PC-3 (cell line): ENCODE measurements at regions not wholly inside any gene's neighbourhood (a gene's known extent, or its start where the extent isn't known, plus 50 kb on each side); places are given as distances from the start of the nearest gene placed in this dataset.

Experiments
- ATAC-seq: fragments of 200-7000 bp; cut with Tn5 transposase; 2 replicates; pipeline ENCODE4 v1.9.1; 2020; ENCODE audit warnings: mild to moderate bottlenecking, moderate library complexity
- BruUV-seq: library from RNA; stranded (reverse); fragments of 400-500 nt; replicated peaks from 2 replicates; lab custom pipeline; 2021; lab: Mats Ljungman, UMichigan
- CTCF ChIA-PET: fragments of 300-600 bp; sonication (Branson Sonifier 250); formaldehyde crosslinking; loops from one replicate; lab custom pipeline; 2022; ENCODE audit warnings: antibody characterized with exemption; lab: Charles Lee
- POLR2A ChIA-PET: fragments of 300-600 bp; sonication (Branson Sonifier 250); formaldehyde crosslinking; loops from one replicate; lab custom pipeline; 2022; ENCODE audit warnings: antibody characterized with exemption; ENCODE audit not compliant: unreplicated experiment; lab: Charles Lee
- DNase-seq: peaks from one replicate; pipeline ENCODE4 v3.0.0-alpha.2; 2015
- H2AFZ ChIP-seq: fragments of 300-600 bp; sonication (generic); 2 replicates; pipeline ENCODE4 v1.6.0; 2016; ENCODE audit warnings: antibody characterized with exemption, low read length
- H3F3A ChIP-seq: fragments of 300-600 bp; sonication (generic); one replicate; pipeline ENCODE4 v1.6.0; 2017; ENCODE audit warnings: antibody characterized with exemption, low read length, control low read depth, mild to moderate bottlenecking; ENCODE audit not compliant: unreplicated experiment
- H3K27ac ChIP-seq: fragments of 300-600 bp; sonication (generic); 2 replicates; pipeline ENCODE4 v1.5.1; 2016; ENCODE audit warnings: mild to moderate bottlenecking, low read length
- H3K27me3 ChIP-seq: fragments of 300-600 bp; sonication (generic); 2 replicates; pipeline ENCODE4 v1.6.1; 2016; ENCODE audit warnings: low read length, mixed read lengths
- H3K36me3 ChIP-seq: fragments of 300-600 bp; sonication (generic); 2 replicates; pipeline ENCODE4 v1.6.1; 2016; ENCODE audit warnings: low read depth, mixed run types, low read length, mixed read lengths
- H3K4me1 ChIP-seq: fragments of 300-600 bp; sonication (generic); 2 replicates; pipeline ENCODE4 v1.5.1; 2016; ENCODE audit warnings: low read length; ENCODE audit not compliant: insufficient read depth
- H3K4me2 ChIP-seq: fragments of 300-600 bp; sonication (generic); 2 replicates; pipeline ENCODE4 v1.6.0; 2016; ENCODE audit warnings: low read length
- H3K4me3 ChIP-seq: fragments of 300-600 bp; sonication (generic); 2 replicates; pipeline ENCODE4 v1.5.1; 2016; ENCODE audit warnings: mild to moderate bottlenecking, low read length, mixed read lengths
- H3K79me2 ChIP-seq: fragments of 300-600 bp; sonication (generic); 2 replicates; pipeline ENCODE4 v1.6.1; 2017; ENCODE audit warnings: low read length, mixed read lengths
- H3K9ac ChIP-seq: fragments of 300-600 bp; sonication (generic); 2 replicates; pipeline ENCODE4 v1.6.0; 2016; ENCODE audit warnings: mild to moderate bottlenecking, low read length
- H3K9me2 ChIP-seq: fragments of 300-600 bp; sonication (generic); replicated peaks from 2 replicates; pipeline ENCODE4 v1.6.1; 2016; ENCODE audit warnings: mixed run types, low read length, mixed read lengths
- H3K9me3 ChIP-seq: fragments of 300-600 bp; sonication (generic); 2 replicates; pipeline ENCODE4 v1.6.1; 2016; ENCODE audit warnings: low read length, mixed read lengths
- H4K20me1 ChIP-seq: fragments of 300-600 bp; sonication (generic); 2 replicates; pipeline ENCODE4 v1.6.1; 2016; ENCODE audit warnings: low read length, mixed read lengths
- CTCF ChIP-seq: fragments of 300-600 bp; sonication (generic); conservative IDR thresholded peaks from 2 replicates; pipeline ENCODE4 v1.5.1; 2017; ENCODE audit warnings: antibody characterized with exemption, low read depth, mild to moderate bottlenecking, low read length
- EZH2 ChIP-seq: fragments of 300-600 bp; sonication (generic); IDR thresholded peaks from one replicate; pipeline ENCODE4 v1.6.1; 2017; ENCODE audit warnings: antibody characterized with exemption, mild to moderate bottlenecking, low read length; ENCODE audit not compliant: unreplicated experiment
- EZH2phosphoT487 ChIP-seq: fragments of 300-600 bp; sonication (generic); IDR thresholded peaks from 2 replicates; pipeline ENCODE4 v1.6.1; 2018; ENCODE audit warnings: mild to moderate bottlenecking, antibody characterized with exemption, low read length, borderline replicate concordance
- intact Hi-C: fragments of 100-400 bp; cut with micrococcal nuclease; formaldehyde crosslinking; loops from 2 replicates; pipeline ENCODE4 v1.9.0; 2023

- CTCF ChIA-PET = no interaction called here
- no peaks in the 10 kb centered on the region for H3K9me2 ChIP-seq
- H3K27me3 ChIP-seq = 0 out of 2 replicates have a peak, but pooled peaks cover 3% of the 10 kb centered on the region
- no peak overlapping the region for H3K4me2 ChIP-seq
- TF ChIP-seq EZH2phosphoT487 = no peak
- TF ChIP-seq CTCF = no peak
- no peak for TF ChIP-seq EZH2
- POLR2A ChIA-PET = no interaction called here
- H3K9ac ChIP-seq = no peak overlapping the region
- H3K79me2 ChIP-seq = no peaks in the 10 kb centered on the region
- H3K27ac ChIP-seq = no peak overlapping the region
- no peak for ATAC-seq
- no peak overlapping the region for H2AFZ ChIP-seq
- H3K9me3 ChIP-seq = no peaks in the 10 kb centered on the region
- peak; percentile 2 for DNase-seq
- H3K4me3 ChIP-seq = no peak overlapping the region
- H3K36me3 ChIP-seq = no peaks in the 10 kb centered on the region
- H3K4me1 ChIP-seq = no peaks in the 10 kb centered on the region
- intact Hi-C loops = no loop called here
- H4K20me1 ChIP-seq = no peaks in the 10 kb centered on the region
- BruUV-seq = no TSS peak
- no peaks in the 10 kb centered on the region for H3F3A ChIP-seq
These were observed 648.9 kb upstream of the SALL3 start for GRCh38 chr18:78330766-78331165.

- Histone ChIP-seq H3K4me2 (no peak overlapping the region), H2AFZ (no peak overlapping the region), H3K9ac (no peak overlapping the region), H3K79me2 (no peaks in the 10 kb centered on the region), H3F3A (no peaks in the 10 kb centered on the region), H3K27me3 (peaks cover 40% of the 10 kb centered on the region), H3K36me3 (no peaks in the 10 kb centered on the region), H4K20me1 (no peaks in the 10 kb centered on the region), H3K4me3 (no peak overlapping the region), H3K9me3 (no peaks in the 10 kb centered on the region), H3K27ac (no peak overlapping the region), H3K9me2 (no peaks in the 10 kb centered on the region), H3K4me1 (no peaks in the 10 kb centered on the region)
- CTCF ChIA-PET = no interaction called here
- ATAC-seq = no peak
- POLR2A ChIA-PET = no interaction called here
- intact Hi-C loops = no loop called here
- no TSS peak for BruUV-seq
- TF ChIP-seq EZH2 = no peak
- no peak for TF ChIP-seq EZH2phosphoT487
- TF ChIP-seq CTCF = no peak
- DNase-seq = no peak
These were observed 626.7 kb upstream of the SALL3 start for GRCh38 chr18:78352910-78353309.

GRCh38 chr18:78362198-78362597 is 617.4 kb upstream of the SALL3 start:
- ChIA-PET CTCF (no interaction called here), POLR2A (no interaction called here)
- no peak overlapping the region for H3K9ac ChIP-seq

More at GRCh38 chr18:78362198-78362597, 617.4 kb upstream of the SALL3 start:
- TF ChIP-seq EZH2phosphoT487 (no peak), EZH2 (no peak), CTCF (no peak)
- peaks cover 48% of the 10 kb centered on the region for H3K27me3 ChIP-seq
- H3K36me3 ChIP-seq = no peaks in the 10 kb centered on the region
- H2AFZ ChIP-seq = no peak overlapping the region
- no peaks in the 10 kb centered on the region for H4K20me1 ChIP-seq
- H3K9me3 ChIP-seq = no peaks in the 10 kb centered on the region
- DNase-seq (no peak), ATAC-seq (no peak)
- intact Hi-C loops = no loop called here
- no TSS peak for BruUV-seq
- H3F3A ChIP-seq = no peaks in the 10 kb centered on the region
- H3K9me2 ChIP-seq = no peaks in the 10 kb centered on the region
- no peak overlapping the region for H3K4me2 ChIP-seq
- H3K79me2 ChIP-seq = no peaks in the 10 kb centered on the region
- no peak overlapping the region for H3K27ac ChIP-seq
- no peak overlapping the region for H3K4me3 ChIP-seq
- no peaks in the 10 kb centered on the region for H3K4me1 ChIP-seq
